HepG2 (cell line): ENCODE measurements at regions not wholly inside any gene's neighbourhood (a gene's known extent, or its start where the extent isn't known, plus 50 kb on each side); places are given as distances from the start of the nearest gene placed in this dataset.

Source experiments
- small RNA-seq, 3 experiments: library from RNA; depleted of rRNA; stranded (forward); fragments of <200 nt; gene quantifications; one replicate each; pipeline ENCODE3, GENCODE V24; 2012; ENCODE audit warnings: low read depth in 2 of 3, low replicate concordance in 1 of 3; ENCODE audit not compliant: insufficient read length in 3 of 3, insufficient read depth in 2 of 3

Small RNA genes lying in the stretch of these regions (small RNA-seq; reads per million reads assigned to genes)
- 0 reads per million in 3 experiments for gene RF00019
- gene RNU4-63P, result 0 reads per million in 3 experiments
